Stimulated activated naive CD4-positive, alpha-beta T cell (primary cell): ENCODE measurements at regions not wholly inside any gene's neighbourhood (a gene's known extent, or its start where the extent isn't known, plus 50 kb on each side); places are given as distances from the start of the nearest gene placed in this dataset.
A peak's percentile ranks its signal among the peaks of the same experiment; 100 is the strongest.

Source experiments
- DNase-seq, 6 experiments: peaks; one replicate each; lab custom pipeline; 2025; lab: John Stamatoyannopoulos, UW

DNA sequence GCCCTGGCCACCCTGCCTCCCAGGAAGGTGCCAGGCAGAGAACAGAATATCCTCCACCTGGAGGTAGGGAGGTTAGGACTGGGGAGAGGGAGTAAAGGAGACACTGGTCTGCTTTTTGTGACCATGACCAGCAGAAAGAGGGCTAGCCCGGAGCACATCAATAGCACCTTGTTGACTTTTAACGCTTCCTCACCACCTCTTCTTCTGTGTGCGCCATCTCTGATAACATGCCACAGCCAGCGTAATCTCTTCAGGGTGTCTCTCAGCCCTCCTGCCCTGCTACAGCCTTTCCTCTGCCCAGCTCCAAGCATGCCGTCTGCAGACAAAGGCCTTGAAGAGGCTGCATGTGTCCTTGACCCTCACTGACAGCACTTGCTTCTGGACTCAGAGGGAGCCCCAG is 50.9 kb upstream of the GJA5 start:
- no peak for DNase-seq

DNA sequence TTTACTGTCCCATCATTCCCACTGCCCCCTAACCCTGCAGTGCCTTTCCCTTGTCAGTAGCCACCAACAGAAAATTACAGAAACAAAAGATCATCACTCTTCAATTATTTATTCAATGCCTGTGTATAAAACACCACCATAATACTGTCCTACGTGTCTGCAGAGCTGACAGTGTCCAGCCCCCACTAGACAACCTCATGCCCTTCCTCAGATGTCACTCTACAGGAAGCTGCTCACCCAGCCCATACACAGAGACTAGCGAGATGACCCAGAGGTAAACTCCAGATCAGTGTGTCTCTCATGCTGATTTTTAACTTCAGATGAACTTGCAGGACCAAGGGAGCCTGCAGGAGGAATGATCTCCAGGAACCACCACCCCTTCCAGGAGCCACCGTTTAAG is 51.3 kb upstream of the GJA5 start:
- DNase-seq = no peak

DNA sequence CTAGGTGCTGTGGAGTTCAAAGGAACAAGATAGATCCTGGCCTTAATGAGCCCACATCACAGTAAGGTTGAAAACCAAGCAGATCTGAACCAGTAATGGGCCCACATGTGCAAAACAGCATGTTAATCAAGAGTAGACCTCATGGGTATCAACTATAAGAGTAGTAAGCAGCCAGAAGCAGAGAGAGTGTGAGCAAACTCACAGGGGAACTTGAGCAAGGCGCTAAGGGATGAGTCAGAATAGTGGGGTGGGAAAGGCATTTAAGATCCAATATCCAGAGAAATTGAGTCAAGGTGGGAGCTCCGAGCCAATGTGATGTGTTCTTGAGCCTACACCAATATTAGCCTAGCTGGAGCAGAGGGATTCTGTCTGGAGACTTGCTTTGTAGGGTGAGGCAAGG is 52.4 kb upstream of the GJA5 start:
- no peak for DNase-seq

DNA sequence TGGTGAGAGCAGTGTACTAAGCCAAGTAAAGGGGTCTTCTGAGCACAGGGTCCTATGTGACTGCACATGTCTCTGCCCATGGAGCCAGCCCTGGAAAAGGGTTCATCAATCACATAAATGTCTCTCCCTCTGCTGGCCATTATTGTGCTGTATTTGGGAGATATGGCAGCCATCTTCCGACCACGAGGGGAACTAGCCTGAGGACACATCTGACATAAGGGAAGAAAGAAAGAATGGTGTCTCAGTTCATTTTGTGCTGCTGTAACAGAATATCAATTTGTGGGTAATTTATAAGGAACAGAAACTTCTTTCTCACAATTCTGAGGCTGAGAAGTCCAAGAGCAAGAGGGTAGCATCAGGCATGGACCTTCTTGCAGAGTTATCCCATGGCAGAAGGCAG is 55.1 kb upstream of the GJA5 start:
- no peak for DNase-seq

DNA sequence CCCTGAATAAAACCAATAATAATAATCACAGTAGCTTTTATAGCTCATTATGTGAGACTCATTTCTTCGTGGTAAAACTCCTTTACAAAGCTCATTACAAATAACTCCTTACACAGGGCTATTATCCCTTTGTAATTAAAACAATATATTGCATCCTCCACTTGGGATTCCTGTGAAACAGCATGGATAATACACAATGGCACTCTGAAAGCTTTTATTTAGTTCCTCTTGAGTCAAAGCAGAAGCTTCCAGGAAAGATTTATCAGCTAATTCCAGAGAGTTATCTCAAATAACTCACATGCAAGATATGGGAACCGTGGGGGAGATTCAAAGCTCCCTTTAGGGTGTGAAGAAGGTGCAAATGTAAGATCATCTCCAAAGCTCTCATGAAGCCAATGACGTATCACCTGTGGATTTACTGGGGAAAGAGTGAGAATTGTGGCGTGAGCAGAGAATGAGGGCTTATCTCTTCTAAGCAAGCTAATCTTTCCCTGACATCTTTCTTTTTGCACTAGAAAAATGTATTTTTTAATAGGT is 60.4 kb upstream of the GJA5 start:
- DNase-seq = no peak

DNA sequence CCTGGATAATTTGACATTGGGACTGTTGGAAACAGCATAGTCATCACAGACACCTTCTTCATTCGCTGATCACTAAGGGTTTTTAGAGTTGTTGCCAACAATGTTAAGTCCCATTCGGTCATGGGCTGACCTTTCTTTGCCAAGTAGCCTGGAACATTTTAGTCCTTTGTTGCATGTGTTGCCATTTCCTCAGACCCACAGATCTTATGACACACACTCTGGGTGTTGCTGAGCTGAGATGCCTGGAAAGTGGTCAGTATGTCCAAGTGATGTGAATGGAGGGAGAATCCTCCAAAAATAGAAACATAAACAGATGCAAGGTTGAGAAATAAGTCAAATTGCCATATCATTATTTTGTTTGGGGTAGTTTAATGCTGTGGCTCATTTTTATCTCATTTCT is 61.5 kb upstream of the GJA5 start:
- DNase-seq = no peak

DNA sequence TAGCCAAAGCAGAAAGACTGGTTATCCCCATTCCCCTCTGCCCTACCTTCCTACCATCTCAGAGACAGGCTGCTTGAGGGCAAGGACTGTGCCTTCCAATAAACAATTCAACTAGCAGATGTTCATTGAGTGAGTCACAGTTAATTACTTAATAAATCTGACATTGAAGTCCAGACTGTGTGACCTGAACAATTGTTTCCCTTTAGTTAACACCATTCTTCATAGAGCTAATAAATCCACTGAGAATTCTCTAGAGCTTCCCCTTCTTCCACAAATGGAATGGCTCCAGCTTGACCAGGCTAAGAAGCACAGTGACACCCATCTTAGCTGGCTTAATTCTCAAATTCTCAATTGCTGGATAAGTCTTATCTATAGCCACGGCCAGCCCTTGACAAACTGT is 61.9 kb upstream of the GJA5 start:
- no peak for DNase-seq

DNA sequence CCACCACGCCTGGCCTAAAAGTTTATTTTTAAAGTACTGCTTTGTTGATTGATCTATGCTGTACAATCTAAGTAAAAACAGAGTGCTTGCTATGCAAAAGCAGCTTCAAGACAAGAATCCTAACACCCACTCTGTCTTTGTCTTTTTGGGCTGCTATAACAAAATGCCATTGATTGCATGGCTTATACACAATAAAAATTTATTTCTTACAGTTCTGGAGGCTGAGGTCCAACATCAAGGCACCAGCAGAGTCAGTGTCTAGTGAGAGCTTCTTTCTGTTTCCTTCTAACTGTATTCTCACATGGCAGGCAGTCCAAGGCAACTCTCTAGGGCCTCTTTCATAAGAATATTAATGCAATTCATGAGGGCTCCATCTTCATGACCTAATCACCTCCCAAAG is 63.6 kb upstream of the GJA5 start:
- no peak for DNase-seq

DNA sequence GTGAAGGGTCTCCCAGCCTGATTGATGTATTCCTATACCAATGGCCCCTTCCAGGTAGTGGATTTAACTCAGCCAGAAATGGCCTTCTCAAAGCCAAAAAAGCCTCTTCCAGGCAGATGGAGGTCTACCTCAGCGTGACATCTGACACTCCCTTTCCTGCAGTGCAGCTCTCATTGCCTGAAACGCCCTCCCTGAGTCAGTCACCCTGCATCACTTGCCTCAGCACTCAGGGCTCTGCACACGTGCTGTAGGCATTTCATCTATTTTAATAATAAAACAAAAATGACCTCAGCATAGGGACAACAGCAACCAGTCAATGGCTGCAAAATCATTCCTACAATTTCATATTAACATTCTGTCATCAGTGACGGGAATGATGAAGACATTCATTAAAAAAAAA is 64.4 kb upstream of the GJA5 start:
- DNase-seq = no peak

DNA sequence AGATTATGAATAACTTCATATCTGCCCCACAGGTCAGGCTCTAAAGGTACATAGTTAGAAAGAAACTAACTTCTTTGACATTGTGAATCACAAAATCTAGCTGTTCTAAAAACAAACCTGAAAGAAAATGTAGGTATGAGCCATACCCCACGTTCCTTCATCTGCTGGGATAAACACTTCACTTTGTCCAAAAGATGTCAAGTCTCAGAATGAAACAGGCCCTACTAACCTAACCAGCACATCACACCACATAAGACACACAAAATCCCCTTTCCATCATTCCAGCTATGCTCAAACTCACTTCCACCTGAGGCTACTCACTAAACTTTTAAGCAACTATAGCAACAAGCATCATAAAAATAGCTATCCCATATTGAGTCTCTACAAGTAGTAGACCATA is 65.2 kb upstream of the GJA5 start:
- no peak for DNase-seq

DNA sequence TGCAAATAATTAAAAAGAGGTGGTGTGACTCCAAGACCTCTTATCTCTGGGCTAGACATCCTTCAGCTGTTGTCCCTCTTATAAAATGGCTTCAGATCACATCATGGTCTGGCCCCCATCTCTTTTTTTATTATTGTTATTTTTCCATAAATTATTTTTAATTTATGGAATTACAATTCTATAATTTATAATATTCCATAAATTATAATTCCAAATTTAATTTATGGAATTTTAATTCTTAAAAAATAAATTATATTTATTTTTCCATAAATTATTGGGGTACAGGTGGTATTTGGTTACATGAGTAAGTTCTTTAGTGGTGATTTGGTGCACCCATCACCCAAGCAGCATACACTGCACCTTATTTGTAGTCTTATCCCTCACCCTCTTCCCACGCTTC is 65.9 kb upstream of the GJA5 start:
- no peak for DNase-seq

DNA sequence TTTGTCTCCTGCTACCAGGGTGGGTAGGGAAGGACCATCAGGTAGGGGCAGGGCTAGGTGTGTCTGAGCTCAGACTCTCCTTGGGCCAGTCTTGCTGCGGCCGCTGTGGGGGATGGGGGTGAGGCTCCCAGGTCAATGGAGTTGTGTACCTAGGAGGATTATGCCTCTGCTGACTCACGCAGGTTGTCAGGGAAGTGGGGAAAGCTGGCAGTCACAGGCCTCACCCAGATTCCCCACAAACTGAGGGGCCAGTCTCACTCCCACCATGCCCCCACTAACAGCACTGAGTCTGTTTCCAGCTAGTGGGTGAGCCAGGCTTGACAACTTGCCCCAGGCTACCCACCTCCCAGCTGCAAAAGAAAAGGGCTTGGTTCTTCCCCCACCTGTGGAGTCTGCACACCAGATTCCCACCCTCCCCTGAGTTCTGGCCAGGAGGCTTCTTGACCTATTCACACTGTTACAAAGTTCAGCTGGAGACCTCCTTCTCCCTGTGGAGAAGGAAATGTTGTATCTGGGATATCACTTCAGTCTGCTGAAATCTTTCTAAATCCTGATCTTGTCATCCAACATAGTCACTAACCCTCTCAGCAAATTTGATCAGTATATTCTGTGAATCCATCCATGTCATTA is 69.2 kb upstream of the GJA8 start:
- no peak for DNase-seq

DNA sequence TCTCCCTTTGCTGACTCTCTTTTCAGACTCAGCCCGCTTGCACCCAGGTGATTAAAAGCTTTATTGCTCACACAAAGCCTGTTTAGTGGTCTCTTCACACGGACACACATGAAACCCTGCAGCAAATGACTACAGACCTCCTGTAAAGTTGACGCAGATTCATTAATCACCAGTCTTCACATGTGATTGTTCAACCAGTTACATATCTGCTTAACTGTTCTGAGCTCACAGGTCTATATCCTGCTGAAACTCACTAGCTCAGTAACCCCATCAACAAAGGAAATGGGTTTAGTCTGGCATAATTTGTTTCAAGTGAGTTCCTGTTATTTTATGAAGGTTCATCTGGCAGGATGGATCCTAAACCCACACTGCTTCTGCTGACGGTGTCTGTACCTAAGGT is 68.4 kb upstream of the GJA8 start:
- DNase-seq = peak in 2 of 6 experiments; percentile 15 to 27

DNA sequence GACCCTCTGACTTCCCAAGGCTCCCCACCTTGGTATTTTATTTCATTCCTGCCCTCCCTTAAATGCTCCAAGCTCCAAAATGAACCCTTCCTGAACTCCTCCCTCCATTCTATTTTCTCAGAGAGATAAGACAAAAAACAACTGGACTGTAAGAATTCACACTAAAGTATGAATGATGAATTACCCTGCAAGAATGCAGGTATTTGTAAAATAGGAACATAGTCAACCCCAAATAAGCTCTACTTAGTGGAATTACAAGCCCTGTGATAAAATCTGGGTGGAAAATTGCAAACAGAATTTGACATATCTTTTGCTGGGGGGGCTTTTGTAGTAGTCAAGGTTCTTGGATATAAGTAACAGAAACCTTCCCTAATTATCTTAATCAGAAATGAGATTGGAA is 67.8 kb upstream of the GJA8 start:
- no peak for DNase-seq

DNA sequence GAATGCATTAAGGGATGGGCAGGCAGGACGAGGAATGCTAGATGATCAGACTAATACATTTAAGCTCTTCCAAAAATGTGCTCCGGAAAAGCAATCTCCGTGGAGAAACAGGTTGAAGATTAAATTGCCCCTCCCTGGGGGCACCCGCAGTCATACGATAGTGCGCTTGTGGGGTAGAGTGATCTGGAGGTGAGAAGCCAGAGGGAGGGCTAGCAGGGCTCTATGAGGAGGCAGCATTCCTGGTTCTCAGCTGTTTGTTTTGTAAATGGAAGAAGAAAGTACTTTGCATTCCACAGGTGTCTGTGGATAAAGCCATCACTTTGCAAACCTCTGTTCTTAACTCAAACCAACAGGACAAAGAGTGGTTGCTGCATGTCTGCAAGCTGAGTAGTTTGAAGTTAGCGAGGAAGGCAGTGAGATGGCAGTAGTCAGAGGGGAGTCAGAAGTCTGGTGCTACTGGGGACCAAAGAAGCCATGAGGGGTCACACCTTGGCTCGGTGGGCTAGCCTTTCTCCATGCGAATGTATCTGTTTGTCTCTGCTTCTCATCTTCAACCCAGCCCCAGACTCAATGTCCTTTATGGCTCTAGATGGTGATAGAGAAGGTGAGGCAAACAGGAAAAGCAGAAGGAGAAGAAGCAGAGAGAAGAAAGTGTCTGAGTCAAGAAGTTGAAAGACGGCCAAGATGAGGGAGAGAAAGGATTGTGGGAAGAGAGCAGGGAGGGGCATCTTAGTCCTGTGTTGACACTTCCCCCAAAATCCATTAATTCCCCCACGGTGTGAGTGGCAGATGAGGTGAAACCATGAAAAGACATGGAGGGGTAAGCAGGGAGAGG is 65.2 kb upstream of the GJA8 start:
- DNase-seq = no peak

DNA sequence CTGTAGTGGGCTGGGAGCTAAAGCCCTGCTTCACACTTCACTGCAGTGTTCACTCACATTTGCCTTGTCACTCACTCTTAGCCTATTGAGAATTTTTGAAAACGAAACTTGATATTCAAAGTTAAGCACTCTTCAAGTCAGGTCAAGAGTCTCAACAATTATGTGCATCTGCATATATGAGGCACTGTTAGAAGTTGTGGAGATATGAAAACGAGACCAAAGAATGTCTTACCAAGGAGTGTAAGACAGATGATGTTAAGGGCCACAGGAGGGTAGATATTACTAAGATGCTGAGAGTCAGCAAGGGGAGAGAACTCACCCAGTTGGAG is 64.7 kb upstream of the GJA8 start:
- DNase-seq = no peak

DNA sequence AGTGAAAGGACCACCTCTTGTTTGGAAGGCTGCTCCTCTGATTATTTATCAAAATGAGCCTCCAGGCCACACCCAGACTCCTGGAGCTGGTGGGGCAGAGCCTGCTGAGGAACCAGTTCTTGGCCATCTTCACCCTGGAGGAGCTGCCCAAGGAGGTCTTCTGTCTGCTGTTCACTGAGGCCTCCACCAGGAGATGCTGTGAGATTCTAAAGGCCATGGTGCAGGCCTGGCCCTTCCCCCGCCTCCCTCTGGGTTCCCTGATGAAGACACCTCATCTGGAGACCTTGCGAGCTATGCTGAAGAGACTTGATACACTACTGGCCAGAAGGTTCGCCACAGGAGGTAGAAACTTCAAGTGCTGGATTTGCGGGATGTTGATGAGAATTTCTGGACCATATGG is 61.7 kb upstream of the GJA8 start:
- no peak for DNase-seq

DNA sequence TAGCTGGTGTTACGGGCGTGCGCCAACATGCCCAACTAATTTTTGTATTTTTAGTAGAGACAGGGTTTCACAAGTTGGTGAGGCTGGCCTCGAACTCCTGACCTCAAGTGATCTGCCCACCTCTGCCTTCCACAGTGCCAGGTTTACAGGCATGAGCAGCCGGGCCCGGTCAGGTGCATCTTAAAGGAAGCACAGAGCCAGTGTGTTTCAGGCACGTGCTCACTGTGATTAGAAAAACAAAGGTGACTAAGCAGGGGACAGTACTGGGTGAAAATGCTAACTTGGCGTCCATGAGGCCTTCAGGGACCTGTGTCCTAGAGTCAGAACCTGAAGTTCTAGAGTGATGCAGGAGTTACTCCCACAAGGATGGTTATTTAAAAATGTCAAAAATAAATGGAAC is 60.0 kb upstream of the GJA8 start:
- no peak for DNase-seq

DNA sequence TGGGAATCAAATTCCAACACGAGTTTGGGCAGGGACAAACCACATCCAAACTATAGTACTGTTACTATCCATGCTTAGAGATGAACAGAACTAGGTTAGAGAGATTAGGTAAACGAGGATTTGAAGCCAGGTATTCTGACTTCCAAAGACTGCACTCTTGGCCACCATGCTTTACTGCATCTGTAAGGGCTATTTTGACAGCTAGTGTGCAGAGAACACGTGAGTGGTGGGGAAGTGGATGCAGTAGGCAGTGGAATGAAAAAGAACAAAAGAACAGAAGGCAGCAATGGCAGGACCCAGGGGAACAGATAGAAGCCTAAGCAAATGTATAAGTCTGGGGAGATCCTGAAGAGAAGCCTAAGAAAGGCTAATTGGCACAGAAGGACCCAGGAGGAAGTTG is 59.1 kb upstream of the GJA8 start:
- DNase-seq = no peak

DNA sequence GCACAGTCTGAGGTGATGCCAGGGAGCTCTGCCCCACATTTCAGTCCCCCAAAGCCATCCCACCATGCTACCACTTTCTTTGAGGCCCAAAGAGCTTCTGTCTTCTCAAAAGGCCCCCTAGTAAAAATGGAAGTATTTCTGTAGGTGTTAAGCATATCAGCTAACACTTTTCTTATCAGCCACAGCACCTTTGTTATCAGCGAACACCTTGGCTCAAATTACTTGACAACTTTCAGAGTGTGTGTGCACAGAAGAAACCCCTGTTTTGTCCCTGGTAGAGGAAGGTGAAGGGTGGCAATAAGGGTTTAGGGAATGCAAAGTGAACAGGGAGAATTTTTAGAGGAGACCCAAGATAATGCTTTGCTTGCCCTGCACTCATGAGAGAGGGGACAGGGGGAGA is 54.8 kb upstream of the GJA8 start:
- no peak for DNase-seq

DNA sequence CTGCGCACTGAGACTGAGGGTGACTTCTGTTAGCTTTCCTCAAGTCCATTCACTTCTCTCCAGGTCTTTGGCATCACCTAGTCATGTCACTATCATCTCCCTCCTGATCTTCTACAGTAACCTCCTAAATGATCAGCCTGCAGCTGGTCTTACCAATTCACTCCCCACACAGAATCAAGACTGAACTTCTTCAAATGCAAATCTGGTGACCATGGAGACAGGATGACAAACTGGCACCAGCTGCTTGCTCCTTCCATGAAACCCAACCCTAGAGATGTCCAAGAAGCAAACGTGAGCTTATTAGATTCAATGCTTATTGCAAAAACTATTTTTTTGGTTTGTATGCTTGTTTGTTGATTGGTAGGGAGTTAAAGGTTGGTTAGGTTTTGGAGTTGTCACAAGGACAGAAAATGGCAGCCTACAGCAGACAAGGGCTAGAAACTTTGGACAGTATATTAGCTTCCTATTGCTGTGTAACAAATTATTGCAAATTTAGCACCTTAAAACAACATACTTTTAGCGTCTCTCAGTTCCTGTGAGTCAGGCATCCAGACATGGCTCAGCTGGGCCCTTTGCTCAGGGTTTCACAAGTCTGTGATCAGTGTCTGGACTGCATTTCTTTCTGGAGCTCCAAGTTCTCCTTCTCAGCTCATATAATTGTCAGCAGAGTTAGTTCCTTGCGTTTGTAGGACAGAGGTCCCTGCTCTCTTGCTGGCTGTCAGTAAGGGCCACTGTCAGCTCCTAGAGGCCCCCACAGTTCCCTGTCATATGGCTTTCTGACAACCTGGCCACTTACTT is 53.3 kb upstream of the GJA8 start:
- no peak for DNase-seq

DNA sequence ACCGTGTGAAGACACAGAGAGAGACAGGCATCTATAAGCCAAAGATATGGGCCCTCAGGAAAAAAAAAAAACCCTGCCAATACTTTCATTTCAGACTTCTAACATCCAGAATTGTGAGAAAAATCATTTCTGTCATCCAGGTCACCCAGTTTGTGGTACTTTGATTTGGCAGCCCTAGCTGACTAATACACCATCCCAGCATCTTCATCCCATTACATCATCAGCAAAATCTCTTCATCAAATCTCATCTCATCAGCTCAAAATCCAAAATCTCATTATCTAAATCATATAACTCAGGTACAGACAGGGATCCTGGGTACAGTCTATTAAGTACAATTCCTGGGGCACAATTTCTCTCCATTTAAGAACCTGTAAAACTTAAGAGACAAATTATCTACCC is 51.9 kb upstream of the GJA8 start:
- DNase-seq = no peak

DNA sequence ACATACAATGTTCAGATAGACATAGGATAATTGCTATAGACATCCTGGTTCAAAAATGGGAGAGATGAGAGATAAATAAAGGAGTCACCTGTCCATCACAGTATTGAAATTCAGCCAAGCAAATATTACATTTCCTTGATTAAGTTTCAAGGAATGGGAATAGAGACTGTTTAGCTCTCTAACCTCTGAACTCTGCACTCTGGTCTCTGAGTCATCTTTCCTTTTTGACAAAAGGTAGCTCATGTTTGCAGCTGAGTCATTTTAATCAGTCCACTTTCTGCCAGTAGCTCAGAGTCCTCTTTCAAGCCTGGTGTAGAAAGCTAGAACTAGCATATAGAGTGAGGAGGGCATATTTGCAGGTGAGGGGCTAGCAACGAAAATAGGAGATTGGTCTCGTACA is 51.4 kb upstream of the GJA8 start:
- no peak for DNase-seq
